C4-2B (cell line): ENCODE measurements at regions not wholly inside any gene's neighbourhood (a gene's known extent, or its start where the extent isn't known, plus 50 kb on each side); places are given as distances from the start of the nearest gene placed in this dataset.

Source experiments
- ZFX ChIP-seq: fragments of 450-650 bp; IDR thresholded peaks from 2 replicates; pipeline ENCODE4 v1.6.1; 2017
- TF ChIP-seq, protein P1 (sequence below): fragments of 450-650 bp; conservative IDR thresholded peaks from 2 replicates; pipeline ENCODE4 v1.5.1; 2017; ENCODE audit warnings: mild to moderate bottlenecking

DNA sequence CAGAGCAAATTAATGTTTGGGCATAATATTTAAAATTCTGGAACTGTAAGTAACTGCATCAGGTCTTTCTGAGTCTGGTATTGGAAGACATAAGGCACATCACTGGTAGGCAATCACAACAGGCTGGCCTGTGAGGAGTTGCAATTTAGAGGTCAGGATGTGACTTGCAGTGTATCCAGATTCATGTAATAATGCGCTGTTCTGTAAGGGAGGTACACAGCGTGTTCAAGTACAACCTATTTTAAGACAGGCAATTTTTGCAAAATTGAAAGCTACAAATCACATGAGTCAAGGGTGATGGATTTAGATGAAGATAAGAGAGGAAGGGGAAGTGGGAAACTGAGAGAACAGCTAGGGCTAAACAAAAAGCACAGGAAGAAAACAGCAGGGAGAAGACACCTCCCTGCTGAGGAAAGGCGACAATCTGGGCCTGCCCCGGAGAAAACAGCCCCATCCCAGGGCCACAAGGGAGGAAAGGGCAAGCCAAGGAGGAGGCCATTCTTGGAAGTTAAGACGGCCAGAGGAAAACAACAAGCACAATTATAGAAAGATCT is 138.1 kb downstream of the LACC1 start:
- TF ChIP-seq, protein P1, sequence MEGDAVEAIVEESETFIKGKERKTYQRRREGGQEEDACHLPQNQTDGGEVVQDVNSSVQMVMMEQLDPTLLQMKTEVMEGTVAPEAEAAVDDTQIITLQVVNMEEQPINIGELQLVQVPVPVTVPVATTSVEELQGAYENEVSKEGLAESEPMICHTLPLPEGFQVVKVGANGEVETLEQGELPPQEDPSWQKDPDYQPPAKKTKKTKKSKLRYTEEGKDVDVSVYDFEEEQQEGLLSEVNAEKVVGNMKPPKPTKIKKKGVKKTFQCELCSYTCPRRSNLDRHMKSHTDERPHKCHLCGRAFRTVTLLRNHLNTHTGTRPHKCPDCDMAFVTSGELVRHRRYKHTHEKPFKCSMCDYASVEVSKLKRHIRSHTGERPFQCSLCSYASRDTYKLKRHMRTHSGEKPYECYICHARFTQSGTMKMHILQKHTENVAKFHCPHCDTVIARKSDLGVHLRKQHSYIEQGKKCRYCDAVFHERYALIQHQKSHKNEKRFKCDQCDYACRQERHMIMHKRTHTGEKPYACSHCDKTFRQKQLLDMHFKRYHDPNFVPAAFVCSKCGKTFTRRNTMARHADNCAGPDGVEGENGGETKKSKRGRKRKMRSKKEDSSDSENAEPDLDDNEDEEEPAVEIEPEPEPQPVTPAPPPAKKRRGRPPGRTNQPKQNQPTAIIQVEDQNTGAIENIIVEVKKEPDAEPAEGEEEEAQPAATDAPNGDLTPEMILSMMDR, result no peak
- no peak for TF ChIP-seq ZFX
